CD4-positive, alpha-beta T cell treated with Interleukin-15 for 4 hours (primary cell): ENCODE measurements at regions not wholly inside any gene's neighbourhood (a gene's known extent, or its start where the extent isn't known, plus 50 kb on each side); places are given as distances from the start of the nearest gene placed in this dataset.

Experiments used
- DNase-seq: peaks from one replicate; pipeline ENCODE4 v3.0.0-alpha.2; 2020; ENCODE audit warnings: low spot score

GRCh38 chr2:128554151-128554769 lies 235.6 kb upstream of the HS6ST1 start:
- no peak for DNase-seq

GRCh38 chr2:128555433-128555832 lies 236.8 kb upstream of the HS6ST1 start:
- no peak for DNase-seq

DNA sequence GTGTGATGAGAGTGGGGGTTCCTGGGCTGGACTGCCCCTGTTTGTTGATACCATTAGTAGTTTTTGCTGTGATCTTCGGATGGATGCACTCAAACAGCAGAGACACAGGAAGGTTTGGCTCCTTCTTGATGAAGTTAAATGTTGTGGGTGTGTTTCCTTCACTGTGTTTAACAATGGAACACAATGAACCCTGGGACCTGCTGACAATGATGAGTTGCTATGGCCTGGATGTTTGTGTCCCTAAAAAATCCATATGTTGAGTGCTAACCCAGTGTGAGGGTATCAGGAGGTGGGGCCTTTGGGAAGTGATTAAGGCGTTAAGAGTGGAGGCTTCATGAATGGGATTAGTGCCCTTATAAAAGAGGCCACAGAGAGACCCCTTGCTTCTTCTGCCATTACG lies 237.4 kb upstream of the HS6ST1 start:
- no peak for DNase-seq

GRCh38 chr2:128556633-128557032 lies 238.0 kb upstream of the HS6ST1 start:
- no peak for DNase-seq

DNA sequence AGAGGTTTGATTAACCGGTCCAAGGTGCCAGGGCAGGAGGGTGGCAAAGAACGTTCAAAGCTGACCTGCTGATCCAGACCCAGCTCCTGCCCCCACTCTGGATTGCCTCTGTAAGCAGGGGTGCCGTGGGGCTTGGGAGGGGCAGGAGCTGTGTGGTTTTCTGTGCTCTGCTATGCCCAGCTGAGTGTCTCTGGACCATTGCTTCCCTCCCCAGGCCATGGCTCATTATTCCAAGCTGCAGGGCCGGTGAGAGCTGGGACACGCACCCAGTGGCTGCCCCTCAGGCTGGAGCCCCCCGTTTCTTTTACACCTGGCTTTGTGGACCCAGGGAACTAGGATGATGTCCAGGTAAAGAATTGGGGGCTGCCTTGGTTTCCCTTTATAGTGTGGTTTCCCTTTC lies 238.4 kb upstream of the HS6ST1 start:
- no peak for DNase-seq

DNA sequence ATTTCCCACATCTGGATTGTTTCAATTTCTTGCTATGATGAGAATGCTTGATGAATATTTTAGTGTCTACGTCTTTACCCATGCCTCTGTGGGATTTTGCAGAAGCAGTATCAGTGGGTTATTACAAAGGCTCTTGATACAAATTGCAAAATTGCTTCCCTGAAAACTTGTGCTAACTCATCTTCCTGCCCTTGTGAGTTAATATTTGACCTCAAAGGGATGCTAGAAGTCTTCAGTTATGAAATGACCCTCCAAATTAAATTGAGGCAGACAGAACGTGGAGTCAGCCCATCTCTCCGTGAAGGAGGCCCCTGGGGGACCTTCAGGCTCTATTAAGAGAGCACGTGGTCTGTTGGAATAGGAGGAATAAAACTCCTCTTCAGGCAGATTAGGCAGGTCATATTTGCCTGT lies 239.2 kb upstream of the HS6ST1 start:
- DNase-seq = no peak

DNA sequence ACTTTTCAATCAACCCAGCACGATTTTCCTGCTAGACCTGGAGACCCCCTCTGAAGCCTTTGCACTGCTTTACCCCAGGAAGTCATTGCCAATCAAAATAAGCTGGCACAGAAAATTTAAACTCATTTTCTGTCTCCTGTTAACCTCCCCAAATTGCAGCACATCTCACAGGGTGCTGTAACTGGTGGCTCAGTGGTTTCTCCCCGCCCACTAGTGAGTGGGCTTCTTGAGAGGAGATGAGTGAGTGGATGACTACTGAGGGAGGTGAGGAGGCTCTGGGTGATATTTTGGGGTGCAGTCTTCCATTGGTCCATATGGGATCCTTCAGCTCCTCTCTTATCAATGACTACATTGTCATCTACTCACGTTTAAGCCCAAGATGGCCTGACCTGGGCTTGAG lies 239.8 kb upstream of the HS6ST1 start:
- no peak for DNase-seq

DNA sequence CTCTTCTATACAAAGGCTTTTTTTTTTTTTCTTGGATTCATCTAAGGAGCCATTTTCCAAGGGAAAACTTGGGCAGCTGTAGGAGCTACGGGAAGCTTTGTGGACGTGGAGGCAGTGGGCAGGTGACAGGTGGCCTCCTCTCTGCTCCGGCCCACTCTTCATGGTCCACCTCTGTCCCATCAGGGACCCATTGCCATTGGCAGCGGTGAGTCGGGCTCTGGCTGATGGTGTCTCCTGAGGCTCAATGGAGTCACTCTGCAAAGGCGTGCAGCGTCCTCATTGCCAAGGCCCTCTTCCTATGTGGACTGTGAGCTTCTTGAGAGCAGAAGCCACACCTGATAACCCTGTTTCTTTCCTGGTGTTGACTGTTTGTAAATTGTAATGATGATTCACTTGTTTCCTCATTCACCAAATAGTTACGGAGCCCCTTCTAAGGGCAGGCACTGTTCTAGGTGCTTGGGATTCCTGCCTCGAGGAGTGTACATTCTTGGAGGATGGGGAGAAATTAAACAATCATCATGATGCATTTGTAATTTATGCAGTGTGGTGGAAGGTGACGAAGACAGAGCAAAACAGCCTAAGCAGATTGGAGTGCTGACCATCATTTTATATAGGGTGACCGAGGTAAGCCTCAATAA lies 240.3 kb upstream of the HS6ST1 start:
- DNase-seq = no peak

- no peak for DNase-seq
Observed at GRCh38 chr2:128559533-128560515, 241.2 kb upstream of the HS6ST1 start.

GRCh38 chr2:128560718-128561117 lies 242.1 kb upstream of the HS6ST1 start:
- DNase-seq = no peak

DNA sequence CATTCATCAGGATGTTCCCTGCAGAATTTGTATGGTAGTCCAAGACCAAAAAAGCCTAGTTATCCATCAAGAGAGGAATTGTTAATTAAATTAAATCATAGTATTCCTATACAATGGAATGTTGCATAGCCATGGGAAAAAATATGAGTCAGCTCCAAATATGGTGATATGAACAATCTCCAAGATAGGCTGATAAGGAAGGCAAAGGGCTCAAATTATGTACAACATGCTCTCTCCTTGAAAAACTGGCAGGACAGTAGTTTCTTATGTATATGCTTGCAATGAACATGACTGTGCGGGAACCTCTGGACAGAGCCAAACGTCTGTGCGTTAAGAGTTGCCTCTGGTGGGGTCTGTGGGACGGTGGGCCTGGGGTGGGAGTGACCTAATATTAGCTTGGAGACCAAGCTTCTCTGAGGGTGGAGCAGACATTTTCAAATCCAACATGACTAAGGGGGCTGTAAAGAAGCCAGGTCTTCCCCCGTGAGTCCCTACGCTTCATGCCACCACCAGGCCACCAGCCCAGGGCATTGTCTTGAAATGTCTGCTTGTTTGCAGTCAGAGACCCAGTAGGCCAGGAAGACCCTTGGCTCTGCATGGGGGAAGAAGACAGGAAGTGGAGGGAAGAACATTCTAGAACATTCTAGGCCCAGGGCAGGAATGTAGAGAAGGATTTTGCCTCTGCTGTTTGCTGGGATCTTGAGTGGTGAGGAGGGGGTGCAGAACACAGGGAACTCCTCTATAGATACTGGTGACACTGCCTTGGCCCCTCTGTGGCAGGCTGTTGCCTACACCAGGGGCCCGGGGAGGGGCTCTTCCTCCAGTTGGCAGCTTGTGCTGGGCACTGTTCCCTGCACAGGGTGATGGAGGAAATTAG lies 244.0 kb upstream of the HS6ST1 start:
- DNase-seq = no peak

- no peak for DNase-seq
Observed at GRCh38 chr2:128563348-128563687, 244.7 kb upstream of the HS6ST1 start.

GRCh38 chr2:128564131-128564530 lies 245.5 kb upstream of the HS6ST1 start:
- DNase-seq = no peak

DNA sequence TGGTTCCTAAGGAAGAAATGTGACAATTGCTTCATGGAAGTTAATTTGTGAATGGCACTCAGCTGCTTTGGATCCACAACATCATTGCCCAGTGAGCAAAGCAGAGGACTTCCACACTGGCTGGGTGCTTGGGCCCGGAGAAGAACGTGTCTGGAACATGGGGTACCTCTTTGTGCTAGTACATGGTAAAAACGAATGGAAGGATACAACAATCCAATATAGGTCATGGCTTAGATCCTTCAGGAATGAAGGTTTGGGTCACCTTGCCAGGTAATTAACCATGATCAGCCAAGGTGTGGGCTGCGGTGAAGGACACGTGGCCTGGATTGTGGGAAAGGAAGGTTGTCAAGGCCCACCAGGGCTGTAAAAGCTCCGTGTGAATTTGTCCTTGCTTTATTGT lies 245.9 kb upstream of the HS6ST1 start:
- DNase-seq = no peak

DNA sequence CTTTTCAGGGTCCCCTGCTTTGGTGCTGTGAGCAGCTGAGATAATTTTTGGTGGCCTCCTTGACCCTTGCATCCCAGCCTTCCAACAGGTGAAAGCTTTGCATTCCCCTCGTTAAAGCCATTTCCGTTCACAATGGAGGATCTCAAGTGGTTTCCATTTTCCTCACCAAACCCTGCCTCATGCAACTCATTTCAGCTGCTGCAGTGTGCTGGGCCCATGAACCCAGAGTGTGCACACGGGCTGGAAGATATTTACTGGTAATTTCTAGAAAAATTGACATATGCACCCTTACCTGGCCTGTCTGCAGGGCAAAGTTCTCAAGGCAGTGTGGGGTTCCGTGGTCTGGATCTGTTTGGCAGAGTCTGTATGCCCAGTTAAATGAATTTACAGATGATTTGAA lies 246.8 kb upstream of the HS6ST1 start:
- no peak for DNase-seq

DNA sequence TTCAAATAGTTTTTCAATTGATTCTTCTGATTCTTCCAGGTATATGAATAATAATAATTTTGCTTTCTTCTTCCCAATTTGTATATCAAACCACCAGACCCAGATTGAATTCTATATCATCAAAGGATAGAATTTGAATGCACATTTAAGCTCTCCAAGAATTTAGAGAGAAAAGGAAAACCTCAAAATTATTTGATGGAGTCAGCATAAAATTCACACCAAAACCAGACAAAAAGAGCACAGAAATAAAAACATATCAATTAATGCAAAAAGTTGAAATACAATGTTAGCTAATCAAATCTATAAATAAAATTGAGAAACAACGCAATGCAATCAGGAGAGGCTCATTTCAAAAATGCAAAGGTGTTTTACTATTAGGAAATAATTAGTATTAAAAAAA lies 248.0 kb upstream of the HS6ST1 start:
- DNase-seq = no peak

DNA sequence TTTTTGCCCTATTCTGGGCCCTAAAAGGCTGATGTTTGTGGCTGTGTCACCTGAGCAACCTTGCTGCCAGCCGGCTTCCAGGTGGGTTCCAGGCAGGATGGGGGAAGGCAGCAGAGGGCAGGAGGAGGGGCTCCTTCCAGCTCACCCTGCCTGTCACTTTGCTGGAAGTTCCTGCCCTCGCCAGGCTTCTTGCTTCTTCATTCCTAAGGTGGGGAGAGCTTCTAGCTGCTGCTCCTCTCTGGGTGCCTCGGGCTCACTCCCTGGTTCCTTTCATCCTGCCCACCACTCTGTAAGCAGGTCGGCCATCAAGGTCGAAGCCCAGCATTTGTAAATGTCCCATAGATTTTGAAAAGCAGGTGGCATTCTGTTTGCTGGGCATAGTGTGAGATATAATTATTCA lies 249.4 kb upstream of the HS6ST1 start:
- DNase-seq = no peak

- DNase-seq = no peak
Observed at GRCh38 chr2:128573116-128573515, 254.4 kb upstream of the HS6ST1 start.

- no peak for DNase-seq
Observed at GRCh38 chr2:128573531-128573930, 254.9 kb upstream of the HS6ST1 start.

DNA sequence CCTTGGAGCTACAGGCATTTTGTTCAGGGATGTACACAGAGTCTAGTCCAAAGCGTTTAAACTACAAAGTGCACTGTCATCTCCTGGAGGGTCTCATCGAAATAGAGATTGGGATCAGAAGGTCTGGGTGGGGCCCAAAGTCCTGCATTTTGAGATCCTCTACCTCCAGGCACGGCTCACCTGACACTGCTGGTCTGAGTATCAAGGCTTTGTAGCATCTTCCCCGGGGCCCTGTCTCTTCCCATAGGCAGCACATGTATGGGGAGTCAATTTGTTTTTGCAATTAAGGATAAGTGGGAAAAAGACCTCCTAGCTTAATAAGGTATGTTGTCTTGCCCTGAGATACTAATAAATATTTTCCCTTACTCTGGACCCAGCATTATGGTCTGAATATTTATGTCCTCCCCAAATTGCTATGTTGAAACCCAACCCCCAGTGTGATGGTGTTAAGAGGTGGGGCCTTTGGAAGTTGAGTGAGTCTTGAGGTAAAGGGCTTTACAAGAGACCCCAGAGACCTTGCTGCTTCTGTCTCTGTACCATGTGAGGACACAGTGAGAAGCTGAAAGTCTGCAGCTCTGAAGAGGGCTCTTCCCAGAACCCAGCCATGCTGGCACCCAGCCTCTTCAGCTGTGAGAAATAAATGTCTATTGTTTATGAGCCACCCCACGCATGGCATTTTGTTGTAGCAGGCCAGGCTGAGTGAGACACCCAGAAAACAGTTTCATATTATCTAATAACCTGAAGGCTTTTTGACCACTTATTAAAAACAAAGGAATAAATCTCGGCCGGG lies 258.7 kb upstream of the HS6ST1 start:
- DNase-seq = no peak
